DMS153 treated with DMSO at 0.1 percent for 48 hours (cell line): ENCODE measurements at regions not wholly inside any gene's neighbourhood (a gene's known extent, or its start where the extent isn't known, plus 50 kb on each side); places are given as distances from the start of the nearest gene placed in this dataset.
A peak's percentile ranks its signal among the peaks of the same experiment; 100 is the strongest.

Experiments used
- DNase-seq: peaks from one replicate; lab custom pipeline; 2025; ENCODE audit not compliant: unreplicated experiment; lab: John Stamatoyannopoulos, UW

DNA sequence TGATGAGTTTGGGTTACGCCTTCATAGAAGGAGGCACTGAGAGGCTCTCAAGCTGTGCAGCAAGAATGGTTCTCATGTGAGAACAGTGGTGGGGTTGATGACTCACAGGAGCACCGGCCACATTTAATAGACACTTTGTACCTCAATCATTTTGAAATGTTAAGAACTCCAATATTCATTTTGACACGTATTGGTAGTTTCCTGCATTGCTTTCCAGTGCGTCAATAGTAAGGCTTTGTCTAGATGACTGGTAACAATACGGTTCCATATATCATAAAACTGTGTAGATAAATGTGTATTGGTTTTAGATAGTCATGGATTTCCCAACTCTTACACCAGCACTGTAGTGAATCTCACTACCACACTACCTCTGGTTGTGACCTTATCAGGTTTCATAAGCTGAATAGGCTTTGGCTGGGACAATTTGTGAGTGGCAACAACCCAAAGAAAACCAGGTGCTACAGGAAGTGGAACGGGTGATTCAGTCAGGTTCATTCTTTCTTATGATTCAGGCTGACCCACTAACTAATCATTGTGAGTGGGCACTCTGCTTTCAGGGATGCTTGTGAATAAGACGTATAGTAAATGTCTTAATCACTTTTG is 362.6 kb downstream of the KLF5 start:
- DNase-seq = peak; percentile 78

DNA sequence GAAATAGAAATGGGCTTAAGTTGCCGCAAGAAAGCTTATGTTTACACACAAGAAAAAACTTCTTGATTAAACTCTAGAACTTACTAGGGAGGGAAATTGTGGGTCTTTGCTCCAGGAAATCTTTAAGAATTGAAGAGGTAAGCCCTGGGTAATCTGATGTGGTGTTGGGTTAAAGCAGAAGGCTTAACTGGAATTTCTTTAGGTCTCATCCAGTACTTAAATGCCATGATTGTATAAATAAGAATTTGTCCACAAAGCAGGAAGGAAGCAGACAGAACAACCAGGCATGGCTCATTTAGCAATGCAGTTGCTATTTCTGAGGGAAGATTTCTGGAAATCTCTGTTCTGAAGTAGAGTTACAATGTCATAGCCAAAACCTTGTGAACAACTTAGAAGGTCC is 360.4 kb downstream of the KLF5 start:
- DNase-seq = no peak

DNA sequence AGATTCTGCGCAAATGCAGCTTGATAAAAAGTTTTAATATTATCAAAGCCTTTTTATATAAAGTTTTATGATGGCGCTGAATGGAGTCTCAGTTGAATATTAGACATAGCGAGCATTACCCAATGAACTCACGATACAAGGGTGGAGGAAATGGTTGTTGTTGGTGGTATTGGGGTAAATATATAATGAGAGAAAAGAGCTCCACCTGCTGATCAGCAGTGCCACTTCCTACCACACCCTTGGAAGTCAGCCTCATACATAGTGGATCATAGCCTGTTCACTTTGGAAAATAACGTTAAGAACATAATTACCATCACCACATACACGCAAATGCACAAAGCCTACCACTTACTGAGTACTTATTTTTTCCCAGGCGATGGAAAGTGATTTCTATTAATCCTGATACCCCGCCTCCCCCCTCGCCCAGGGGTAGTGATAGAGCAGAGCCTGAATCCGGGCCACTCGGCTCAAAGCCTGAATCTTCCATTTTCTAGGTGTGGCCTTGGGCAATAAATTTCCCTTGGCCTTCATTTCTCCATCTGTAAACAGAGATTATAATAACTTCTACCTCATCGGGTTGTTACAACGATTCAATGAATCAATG is 358.3 kb downstream of the KLF5 start:
- no peak for DNase-seq

DNA sequence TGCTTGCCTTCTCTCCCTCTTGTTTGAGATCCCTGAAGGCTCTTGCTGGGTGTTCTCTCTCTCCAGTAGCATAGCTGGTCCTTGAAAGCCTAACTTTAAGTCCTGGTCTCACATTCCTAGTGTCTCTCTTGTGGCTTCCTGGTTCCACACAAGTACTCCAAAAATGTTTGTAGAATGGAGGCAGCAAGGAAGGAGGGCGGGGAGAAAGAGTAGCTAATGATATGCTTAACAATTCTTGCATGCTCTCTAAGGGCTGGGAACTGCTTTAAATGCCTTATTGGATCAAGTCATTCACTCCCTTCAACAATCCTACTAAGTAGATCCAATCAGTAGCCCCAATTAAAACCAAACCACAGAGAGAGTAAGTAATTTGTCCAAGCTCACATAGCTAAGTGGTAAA is 357.3 kb downstream of the KLF5 start:
- no peak for DNase-seq

DNA sequence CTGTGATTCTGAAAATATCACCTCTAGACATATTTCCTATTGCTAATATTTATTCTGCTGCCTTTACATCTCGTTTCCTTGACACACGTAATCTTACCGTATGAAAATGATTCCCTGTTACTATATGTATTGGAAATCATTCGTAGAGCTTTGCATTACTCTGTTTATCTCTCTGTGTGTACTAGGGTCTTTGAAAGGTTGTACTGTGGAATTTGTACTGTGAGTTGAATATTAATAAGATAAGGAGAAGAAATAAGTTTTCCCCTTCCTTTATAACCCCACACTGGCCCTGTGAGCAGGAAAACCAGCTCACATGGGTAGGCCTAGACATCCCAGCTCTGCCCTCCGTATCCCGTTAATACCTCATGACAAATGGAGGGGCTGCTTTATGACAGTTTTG is 354.9 kb downstream of the KLF5 start:
- DNase-seq = no peak

DNA sequence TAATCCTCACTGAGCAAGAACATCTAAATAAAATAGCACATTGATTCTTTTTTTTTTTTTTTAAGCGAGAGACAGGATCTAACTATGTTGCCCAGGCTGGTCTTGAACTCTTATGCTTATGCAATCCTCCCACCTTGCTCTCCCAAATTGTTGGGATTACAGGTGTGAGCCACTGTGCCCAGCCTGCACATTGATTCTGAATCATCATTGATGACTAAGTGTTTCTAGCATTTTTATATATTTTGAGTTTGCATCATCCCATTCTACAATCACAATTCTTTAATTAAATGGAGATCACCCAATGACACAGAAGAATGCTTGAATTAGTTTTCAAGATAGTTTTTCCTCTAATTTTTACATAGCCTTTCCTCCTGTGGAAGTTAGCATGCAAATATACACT is 354.1 kb downstream of the KLF5 start:
- DNase-seq = no peak

DNA sequence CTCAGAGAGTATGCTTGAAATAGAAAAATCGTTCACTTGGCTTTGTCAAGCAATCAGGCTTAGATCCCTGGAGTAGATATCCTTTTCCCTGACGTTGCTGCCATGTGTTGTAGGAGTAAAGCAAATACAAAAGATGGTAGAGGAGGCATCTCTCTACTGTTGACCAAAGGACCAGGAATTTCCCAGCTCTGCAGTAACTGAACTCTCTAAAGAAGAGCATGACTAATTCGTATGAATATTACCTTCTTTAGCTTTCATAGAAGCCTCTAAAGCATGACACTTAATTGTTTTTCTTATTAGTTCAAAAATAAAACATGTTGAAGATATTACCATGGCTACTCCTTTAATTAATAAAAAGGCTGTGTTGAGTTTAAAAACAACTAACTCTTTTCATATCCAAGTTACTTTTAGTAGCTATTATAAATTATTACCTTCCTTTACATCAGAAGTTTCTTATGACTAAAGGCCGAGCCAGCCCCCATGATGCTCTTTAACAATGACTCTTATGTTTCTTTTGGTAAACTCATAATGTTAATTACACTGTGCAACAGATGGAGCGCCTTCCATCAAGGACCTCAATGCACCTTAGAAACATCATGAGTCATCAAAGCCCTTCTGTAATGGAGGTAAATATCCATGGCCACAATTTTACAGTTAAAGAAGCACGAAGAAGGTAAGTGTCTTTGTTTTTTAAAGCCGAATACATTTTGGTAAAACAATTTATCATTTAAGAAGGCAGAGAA is 352.4 kb downstream of the KLF5 start:
- peak; percentile 56 for DNase-seq

DNA sequence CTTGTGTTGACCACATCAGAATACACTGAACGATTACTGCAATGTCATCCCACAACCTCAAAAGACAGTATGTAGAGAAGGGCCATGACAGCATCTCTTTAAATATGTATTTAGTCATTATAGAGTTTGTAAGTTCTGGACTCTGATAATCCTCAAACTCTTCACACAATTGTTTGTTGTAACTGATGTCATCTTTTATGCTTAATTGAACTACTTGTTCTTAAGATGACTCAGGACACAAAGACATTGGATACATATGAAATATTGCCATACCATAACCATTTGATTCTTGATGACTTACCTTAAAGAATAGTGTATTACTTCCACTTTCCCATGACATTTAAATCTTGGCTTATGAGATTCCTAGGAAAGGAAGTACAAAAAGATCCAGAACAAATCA is 347.6 kb downstream of the KLF5 start:
- DNase-seq = no peak

DNA sequence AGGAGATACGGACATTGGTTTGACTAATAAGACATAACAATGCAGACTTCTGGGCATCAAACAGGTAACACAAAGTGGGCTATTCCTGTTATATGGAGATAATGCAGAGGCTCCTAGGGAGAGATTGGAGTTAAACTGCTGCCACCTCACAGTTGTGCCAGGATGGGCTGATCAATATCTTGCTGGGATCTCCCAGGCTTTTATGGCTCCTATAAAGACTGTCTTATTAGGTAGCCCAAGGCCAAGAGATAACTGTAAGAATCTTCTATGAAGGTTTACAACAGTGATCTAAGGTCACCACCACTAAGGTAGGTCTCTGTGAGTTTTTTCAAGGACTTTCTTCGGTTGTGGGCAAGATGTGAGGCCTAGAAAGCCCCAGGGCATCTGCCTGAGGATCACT is 345.8 kb downstream of the KLF5 start:
- DNase-seq = no peak

DNA sequence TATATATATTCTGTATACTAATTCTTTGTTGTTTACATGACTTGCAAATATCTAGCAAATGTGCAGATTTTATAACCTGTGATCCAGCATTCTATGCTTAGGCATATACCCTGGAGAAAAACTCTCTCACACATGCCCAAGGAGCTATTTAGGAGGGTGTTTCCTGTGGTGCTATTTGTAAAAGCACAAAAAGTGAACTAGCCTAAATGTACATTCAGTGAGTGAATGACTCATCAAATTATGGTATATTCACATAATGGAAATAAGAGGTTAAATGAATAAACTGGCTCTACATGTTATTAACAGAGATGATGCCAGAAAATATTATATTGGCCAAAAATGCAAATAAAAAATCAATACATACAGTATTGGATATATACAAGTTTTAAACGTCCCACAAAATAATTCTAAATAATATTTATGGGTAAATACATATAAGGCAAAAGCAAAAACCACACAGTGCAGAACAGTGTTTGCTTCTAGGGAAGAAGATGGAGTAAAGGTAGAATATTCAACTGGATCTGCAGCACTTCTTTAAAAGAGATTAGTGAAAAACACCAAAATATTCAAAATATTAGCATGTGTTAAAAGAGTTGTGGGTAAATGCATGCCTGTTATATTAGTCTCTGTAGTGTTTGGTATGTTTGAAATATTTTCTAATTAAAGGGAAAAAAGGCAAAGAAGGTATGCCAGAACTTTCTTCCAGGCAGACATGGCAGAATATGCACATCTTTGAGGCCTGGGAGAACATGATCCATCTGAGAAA is 344.7 kb downstream of the KLF5 start:
- no peak for DNase-seq

DNA sequence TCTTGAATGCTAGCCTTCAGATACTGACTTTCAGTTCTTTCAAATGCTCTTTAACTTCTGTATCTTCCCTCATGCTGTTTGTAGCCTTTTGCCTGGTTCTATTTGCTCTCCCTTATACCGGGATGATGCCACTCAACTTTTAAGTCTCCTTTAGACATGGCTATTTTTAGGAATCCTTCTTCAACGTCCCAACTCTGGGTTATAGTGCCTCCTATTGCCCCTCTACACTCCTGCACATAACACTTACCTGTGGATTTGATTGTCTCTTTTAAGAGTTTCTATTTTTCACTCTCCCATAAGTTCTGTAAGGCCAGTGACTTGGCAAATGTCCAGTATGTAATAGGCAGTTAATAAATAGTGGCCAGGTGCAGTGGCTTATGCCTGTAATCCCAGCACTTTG is 343.0 kb downstream of the KLF5 start:
- DNase-seq = no peak

DNA sequence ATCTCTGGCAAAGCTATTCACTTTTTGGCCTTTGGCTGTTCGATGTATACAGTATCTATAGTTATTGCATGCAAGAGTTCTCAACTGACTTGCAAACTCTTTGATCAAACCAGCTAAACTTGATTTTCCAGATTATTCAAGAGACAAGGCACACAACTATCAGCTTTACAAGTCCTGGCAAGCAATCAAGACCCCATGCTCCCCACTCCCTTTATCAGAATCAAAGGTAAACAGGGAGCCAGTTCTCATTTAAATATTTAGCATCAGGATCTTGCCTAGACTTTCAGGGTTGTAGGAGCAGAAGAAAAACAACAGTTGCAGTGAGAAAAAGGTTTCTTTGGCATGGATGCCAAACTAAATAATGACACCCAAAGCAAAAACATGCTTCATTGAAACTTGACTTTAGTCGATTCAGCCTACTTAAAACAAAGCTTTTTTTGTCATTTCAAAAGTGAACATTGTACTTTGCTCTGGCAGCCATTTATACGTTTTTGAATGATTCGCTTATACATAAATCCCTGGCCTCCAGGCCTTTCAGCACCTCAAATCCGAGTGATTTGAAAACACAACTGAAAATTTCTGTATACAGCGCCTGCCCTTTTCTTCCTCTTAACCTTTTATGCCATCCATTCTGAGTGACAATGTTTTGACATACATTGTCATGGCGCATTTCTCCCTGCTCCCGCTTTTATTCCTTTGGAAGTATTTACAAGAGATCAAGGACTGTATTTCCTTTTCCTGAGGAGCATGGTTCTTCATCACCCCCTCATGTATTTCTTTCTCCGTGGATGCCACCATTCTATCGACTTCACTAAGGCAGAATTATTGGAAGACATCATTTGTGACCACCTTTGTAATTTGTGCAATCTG is 340.8 kb downstream of the KLF5 start:
- DNase-seq = no peak

DNA sequence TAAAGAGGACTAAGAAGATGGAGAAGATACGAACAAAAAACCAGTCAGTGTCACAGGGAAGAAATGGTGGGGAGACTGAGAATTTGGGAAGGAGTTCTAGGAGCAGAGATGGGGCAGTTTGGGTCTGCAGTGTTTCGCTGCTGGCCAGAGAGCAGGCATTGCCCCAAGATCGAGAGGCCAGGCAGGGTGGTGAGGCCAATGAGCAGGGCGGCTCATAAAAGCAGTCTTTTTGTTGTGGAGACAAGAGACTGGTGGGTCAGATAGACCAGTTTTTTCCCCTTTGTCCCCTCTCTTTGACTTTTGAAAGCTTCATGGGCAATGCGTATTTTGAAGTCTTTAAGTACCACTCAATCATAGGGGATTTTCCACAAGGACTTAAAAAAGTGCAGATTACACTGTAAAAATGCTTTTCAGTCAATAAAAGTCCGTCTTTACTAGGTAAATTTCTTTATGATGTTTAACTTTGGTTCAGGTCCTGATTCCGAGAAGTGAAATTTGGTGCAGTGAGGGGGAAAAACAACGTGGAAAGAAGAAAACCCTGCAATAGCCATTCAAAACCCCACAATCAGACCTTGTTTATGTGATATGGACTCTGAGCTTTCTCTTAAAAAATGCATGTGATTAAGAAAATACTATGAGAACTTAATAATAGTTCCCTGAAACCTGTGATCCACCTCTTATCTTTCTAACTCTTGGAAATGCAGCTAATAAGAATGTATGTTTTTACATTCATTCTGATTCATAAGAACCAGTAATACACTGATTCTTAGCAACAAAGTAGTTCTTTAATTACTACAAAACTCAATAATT is 338.9 kb downstream of the KLF5 start:
- DNase-seq = no peak

DNA sequence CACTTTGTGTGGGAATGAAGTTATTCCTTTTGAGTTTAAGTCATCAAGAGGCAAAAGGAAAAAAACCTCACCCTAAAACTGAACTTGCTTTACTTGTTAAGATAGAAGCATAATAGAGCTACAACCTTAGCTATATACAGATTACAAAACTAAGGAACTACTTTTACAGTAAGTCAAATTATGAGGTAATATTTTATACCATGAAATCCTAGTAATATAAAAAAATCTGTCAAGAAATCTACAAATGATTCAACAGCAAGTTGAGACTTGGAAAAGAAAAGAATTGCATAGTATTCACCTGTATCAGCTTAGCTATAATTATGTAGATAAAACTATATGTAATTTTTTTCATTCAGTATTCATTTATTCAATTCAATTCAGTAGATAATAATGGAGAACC is 335.3 kb downstream of the KLF5 start:
- no peak for DNase-seq

DNA sequence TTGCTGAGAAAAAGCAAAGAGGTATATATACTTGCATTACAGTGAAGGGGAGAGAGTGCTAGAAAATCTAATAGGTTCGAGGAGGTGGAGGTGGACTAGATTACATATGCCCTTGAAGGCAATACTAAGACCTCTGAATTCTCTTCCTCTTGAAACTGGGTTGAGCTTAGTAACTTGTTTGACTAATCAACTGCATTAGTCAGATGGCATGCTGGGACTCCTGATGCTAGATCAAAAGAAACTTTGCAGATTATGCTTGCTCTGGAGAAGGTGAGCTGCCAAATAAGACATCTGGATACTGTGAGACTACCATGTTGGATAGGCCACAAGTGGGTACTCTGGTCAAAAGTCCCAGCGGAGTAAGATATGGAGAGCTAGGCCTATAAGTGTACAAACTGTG is 331.3 kb downstream of the KLF5 start:
- DNase-seq = no peak

DNA sequence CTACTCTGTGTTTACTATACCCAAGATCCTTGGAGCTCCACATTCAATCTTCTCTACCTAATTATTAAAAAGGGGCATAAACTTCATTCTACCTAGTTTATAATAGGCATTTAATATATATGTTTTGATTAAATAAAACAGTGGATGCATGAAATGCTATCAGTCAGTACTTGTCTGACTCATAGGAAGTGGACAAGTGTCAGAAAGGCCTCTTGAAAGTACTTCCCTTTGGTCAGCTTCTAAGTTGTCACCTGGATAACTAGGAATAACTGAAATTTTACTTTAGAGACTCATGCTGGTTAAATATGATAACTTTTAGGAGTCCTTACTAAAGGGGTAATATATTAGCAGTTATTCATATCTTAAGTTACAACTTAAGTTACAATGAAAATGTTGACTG is 329.8 kb downstream of the KLF5 start:
- DNase-seq = no peak

DNA sequence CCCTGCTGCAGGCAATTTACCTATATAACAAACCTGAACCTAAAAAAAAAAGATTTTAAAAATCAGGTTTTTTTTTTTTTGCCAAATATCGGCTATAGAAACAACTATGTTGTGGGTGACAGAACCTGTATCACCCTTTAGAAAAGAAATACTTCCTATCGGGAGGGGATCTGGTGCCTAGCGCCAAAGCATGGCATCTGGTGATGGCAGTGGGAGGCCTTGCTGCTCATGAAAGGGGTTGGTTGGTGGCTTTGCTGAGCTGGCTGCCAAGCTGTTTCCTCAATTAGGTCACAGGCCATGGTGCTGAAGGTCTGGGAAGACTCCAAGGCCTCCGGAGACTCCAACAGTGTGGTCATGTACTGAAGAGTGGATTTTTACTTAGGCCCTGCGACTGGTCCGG is 328.5 kb downstream of the KLF5 start:
- no peak for DNase-seq

DNA sequence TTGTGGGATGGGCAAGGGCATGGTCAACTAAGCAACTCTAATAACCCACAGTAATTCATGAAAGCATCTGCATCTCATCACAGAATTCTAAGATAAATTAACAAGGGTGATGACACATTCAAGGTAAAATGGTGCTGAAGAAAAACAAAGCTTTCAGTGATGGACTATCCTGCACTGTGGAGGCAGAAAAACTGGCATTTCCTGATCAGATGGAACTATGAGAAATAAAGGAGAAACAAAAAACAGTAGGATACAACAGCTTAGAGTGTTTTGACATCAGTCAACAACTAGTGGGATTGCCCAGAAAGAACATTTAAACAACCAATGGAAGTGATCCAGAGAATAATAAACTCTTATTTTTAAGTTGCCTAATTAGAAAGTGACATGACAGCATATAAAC is 327.0 kb downstream of the KLF5 start:
- DNase-seq = no peak

DNA sequence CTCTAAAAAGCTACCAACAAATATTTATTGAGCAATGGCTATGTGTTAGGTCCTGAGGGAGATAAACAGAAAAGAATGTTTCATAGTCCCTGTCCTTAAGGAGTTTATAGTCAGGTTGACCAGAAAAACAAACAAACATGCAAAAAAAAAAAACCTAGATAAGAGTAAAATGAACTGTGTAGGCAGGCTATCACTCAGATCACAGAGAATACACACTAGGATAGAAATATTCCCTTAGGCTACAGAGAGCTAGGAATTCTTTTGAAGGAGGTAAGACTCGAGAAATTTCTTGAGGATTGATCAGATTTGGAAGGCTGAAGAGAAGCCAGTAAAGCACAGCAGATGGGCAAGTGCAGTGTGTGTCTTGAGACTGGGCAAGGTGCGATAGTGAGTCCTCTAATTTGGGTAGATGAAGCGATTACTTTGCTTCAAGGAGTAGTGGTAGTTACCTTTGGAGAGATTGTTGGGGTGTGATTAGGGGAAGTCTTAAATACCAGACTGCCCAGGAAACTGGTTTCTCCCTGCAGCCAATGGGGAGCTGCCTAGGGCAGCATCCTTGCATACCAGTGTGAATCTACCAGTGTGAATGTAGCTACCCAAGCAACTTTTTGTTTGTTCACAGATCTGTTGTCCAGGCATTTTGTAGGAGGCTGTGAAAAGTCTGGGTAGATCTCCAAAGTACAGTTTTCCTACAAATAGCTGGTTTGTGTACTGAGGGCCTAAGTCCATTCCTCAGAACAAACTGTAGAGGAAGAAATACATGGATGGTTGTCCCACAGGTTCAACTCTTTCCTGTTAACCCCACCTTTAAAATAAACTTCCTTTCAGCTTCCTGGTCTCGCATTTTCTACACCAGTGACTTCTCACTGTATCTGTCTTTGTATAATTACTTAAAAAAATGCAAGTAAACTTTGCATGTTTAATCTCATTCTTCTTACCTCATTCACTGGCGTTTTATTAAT is 314.1 kb downstream of the KLF5 start:
- DNase-seq = no peak
